GM18505 (cell line): ENCODE measurements at regions not wholly inside any gene's neighbourhood (a gene's known extent, or its start where the extent isn't known, plus 50 kb on each side); places are given as distances from the start of the nearest gene placed in this dataset.

ENCODE experiments used
- ATAC-seq: cut with Tn5 transposase; IDR thresholded peaks from one replicate; pipeline ENCODE4 v1.9.1; 2021; ENCODE audit not compliant: unreplicated experiment
- POLR2A ChIP-seq: IDR thresholded peaks from 4 replicates; pipeline ENCODE4 v1.6.1; 2011; ENCODE audit warnings: borderline replicate concordance; ENCODE audit not compliant: insufficient read depth, insufficient read length; ENCODE audit errors: extremely low read depth

DNA sequence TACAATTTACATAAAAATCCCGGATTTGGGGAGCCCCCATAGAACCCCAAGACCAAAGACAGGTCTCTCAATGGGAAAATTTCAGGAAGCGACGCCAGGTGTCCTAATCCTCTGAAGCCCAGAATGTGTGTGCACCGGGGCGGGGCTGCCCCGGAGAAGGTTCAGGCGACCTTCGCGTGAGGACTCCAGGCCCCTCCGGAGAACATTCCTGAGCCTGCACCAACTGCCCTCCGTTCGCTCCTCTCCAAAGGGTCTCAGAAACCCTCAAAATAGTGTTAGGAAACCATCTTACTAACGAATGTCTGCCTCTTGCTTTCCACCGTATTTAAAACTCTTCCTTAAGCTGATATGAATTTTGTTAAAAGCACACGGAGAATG lies 78.5 kb upstream of the INSIG1 start:
- TF ChIP-seq POLR2A = no peak
- no peak for ATAC-seq

DNA sequence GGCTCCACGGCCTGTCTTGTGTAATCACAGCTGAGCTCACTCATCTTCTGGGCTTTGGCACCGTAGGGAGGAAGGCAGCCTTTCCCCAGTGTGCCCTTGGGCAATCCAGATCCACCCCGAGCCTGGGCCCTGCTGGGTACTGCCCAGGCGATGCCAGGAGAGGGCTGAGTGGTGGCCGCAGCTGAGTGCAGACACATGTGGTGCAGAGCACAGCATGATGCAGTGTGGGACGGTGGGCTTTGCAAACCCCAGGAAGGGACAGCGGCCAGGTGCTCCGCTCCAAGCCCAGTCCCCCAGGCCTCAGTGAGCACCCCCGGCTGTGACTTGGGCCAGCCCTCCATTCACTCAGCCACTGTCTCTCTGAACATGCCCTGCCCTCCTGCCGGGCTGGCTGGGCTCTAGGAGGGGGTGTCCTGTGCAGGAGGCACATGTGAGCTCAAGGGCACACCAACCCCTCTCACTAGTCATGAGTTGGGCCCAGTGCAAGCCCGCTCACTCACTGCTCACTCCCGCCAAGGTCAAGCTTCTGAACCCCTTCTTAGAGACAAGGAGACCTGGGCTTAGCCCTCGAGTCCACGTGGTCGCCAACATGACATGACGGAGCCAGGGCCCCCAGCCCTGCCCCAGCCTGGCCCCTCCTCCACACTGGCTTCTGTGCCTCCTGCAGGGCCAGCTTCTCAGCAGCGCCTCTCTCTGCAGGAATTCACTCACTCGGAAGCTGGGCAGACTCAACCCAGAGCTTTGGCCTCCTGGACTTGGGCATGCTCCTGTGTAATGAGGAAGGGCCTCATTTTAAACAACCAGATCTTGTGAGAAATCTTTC lies 77.5 kb upstream of the INSIG1 start:
- TF ChIP-seq POLR2A = no peak
- ATAC-seq = no peak

DNA sequence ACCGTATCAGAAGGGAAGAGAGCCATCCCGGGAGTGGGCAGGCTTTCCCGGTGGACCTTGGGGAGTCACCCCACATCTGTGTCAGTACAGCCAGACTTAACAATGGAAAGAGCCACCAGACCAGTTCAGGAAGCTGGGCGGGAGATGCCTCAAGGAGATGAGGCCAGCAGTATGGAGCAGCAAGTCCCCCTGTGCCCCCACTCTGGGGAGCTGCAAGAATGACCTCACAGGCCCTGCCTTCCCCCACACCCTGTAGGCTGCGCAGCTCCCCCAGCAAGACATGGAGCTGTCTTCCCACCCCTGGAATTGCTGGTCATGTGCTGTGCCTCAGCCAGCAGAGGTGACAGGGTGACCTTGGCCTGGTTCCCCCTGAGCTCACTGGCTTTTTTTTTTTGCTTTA lies 76.8 kb upstream of the INSIG1 start:
- no peak for ATAC-seq
- no peak for TF ChIP-seq POLR2A

DNA sequence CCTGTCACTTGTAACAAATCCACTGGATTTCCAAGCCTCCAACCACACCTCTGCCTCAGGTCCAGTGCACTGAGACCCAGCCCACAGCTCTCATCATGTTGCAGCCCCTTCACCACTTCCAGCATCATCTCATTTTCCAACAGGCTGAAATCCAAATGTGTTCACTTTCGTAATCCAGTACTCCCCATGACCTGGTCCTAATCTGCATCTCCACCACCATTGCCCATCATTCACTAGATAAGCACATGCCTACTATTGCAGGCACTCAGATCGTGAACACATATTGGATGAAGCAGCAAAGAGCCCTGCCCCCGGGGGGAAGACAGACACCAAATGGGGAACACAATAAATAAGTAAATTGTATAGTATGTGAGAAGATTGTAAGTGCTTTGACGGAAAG lies 76.1 kb upstream of the INSIG1 start:
- ATAC-seq = no peak
- TF ChIP-seq POLR2A = no peak

DNA sequence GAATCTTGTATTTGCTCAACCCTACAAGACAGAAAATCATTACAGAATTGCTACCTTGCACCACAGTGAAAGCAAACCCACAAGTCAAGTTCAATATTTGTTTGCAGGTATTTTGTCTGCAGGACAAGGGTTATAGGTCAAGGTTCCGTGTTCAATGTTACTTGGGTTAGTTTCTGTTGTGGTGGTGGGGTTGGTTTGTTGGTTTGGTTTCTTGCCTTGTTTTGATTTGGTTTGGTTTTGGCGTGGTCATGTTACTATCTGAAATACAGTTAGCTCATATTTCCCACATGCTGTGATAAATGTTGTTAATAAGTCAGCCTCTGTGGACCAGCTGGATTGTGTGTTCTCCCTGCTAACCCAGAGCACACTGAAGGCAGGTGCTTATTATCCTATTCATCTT lies 75.6 kb upstream of the INSIG1 start:
- TF ChIP-seq POLR2A = no peak
- no peak for ATAC-seq

DNA sequence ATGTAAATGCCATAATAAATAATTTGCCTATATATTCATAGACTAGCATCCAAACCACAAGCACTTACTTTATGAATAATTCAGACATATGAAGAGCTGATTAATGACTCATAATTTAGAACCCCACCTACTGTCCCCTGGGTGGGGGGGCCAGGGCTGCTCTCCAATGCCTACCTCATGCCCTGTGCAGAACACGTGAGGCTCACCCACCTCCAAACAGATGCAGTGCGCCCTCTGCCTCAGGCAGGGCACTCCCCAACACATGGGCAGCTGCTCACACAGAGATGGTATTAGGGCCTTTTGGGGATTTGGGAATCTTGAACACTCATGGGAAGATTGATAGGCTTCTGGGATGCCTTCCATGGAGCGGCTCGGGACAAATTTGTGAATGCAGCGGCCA lies 75.1 kb upstream of the INSIG1 start:
- no peak for TF ChIP-seq POLR2A
- no peak for ATAC-seq

DNA sequence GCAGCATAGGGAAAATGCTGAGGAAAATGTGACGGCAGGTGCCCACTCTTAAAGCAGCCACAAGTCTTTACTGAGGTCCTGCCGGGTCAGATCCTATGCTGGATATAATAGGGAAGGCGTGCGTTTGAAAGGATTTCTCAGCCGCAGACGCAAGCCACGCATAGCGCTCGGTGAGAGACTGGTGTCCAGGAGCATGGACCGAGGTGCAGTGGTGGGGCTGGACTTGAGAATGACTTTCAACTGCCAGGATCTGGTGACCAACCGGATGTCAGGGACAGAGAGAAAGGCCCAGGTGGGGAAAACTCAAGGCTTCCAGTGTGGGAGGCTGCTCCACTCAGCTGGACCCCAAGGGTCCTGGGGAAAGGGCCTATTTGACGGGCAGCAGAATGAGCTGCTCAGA lies 74.7 kb upstream of the INSIG1 start:
- TF ChIP-seq POLR2A = no peak
- ATAC-seq = no peak

DNA sequence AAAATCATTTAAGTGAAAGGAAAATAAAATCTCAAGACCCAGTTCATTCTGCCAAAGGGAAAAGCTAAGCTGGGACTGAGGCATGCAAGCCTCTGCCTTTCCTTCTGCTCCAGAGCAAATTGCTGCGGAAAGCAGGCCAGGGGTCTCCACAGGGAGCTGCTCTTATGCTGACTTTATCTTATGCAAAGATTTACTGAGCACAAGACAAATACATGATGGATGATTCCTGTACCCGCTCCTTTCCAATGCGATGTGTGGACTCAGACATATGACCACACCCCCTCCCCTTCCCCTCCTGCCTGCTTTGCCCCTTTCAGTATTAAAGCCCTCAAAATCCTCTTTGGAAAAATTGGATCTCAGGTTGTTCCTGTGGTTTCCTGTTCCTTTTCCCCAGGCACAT lies 74.2 kb upstream of the INSIG1 start:
- ATAC-seq = no peak
- no peak for TF ChIP-seq POLR2A

DNA sequence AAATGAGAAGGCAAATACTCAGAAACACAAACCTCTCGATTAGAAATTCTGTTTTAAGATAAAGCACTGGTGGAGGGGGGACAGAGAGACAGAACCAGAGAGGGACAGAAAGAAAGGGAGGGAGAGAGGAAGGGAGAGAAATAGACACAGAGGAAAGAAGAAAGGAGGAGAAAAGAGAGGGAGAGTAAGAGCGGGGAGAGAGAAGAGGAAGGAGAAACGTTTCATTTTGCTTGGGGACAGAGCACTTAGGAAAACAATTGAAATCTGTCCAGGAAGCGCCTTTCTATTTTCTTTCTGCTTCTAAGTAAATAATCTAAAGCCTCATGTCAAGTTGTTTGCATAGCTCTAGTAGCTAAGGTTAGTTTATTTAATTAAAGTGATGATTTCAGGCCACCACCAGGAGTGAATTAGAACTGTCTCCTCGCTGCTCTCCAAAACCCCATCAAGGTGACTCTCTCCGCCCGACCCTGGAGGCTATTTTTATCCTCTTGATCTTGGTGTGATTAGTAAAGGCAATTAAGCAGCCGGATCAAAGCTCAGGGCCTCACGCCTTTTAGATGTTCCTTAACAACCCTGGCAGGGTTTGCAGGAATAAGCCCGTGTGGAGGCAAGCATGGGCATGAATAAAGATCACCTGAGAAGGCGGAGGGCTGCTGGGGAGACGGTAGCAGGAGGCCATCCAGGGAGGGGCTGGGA lies 73.4 kb upstream of the INSIG1 start:
- TF ChIP-seq POLR2A = no peak
- no peak for ATAC-seq

DNA sequence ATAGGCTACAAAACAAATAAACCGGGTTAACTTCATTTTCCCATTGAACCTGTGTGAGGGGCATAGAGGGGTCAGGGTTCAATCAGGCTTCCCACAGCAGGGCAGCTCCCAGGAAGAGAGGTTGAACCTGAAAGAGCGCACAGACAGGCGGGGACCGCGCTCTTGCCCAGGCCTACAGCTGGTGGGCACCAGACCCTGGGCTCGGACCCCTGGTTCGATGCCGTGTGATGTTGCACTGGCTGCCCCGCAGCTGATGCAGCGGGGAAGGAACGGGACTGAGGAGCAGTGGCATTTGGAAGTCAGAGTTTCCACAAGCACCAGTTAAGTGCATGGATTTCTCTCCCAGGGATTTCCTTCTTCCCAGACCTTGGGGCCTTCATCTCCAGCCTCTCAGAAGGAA lies 72.6 kb upstream of the INSIG1 start:
- ATAC-seq = no peak
- no peak for TF ChIP-seq POLR2A

DNA sequence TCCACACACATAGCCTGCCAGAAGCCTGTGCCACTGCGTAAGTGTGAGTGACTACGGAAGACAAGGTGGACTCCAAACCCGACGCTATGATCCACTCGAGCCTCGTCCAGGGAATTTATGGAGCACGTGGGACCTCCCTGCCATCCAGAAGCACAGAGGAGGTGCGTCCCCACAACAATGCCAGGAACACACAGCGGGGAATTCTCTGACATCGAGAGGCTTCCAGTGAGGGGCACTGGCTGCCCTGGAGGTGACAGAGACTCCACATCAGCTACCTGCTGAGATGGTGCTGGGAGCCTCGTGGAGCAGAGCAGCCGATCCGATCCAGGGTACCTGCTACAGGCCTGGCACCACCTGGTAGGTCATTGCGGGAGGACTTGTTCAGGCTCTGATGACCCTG lies 72.2 kb upstream of the INSIG1 start:
- ATAC-seq = no peak
- no peak for TF ChIP-seq POLR2A

DNA sequence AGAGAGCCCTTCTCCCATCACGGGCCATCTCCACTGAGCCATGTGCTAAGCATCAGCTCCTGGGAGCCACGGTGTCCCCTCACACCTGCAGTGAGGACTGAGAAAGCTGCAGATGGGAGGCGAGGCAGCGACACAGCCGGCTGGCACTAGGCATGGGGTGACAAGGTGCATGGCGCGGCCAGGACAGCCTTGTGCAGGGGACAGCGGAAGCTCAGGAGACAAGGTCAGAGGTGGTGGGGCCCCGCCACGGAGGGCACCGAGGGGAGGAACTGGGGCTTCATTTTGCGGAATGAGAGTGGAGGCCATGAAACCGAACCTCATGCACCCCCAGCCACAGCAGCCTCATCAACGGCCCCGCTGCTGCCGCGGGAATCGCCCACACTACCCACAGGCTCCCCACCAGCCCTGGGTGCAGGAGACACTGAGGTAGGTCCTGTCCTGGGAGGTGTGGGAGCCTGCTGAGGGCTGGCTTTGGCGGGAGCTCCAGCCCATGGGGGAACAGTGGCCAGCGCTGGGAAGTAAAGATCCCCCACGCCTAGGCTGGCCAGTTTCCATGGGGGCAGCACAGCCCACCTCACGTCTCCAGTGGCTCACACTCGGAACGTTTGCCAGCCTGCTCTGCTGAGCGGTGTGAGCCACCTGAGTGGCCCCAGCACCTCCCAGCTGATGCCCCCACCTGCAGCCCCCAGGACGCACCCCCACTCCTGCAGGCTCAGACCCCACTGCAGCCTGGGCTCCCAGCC lies 71.2 kb upstream of the INSIG1 start:
- no peak for ATAC-seq
- TF ChIP-seq POLR2A = no peak

DNA sequence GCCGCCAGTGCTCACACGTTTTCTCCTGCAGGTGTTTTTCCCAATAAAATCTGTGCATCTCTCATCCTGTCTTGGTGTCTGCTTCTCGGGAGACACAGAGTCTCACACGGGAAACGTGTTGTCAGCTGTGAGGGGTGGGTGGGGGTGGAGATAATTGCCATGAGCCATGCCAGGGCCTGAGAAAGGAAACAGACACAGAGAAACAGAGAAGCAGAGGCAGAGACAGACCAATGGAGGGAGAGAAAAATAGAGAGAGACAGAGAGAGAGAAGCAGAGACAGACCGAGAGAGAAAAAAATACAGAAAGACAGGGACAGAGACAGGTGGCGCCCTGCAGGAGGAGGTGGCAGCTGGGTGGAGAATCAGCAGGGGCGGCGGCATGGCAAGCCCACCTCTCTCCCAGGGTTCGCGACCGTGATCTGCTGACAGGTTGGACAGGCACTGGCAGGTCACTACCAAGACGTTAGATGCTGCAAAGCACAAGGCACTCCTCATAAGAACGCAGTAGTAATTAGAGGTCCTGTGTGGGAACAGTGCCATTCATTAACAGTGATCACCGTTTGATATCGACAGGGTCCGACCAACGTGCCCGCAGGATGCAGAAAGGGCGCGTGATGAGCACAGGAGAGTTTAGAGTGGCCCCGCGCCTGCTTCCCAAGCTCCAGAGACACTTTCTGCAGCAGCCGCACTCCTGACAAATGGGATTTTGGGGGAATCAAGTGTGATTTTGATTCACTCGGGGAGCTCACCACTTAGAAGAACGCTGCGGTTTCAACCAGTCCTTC lies 70.5 kb upstream of the INSIG1 start:
- no peak for TF ChIP-seq POLR2A
- ATAC-seq = no peak
